ENCODE measurements at regions not wholly inside any gene's neighbourhood (a gene's known extent, or its start where the extent isn't known, plus 50 kb on each side); places are given as distances from the start of the nearest gene placed in this dataset.
"Not testable (repeated sequence)": the region's sequence is repeated elsewhere in the genome, so short reads cannot be mapped to it uniquely, and the experiment has no call there.

DNA sequence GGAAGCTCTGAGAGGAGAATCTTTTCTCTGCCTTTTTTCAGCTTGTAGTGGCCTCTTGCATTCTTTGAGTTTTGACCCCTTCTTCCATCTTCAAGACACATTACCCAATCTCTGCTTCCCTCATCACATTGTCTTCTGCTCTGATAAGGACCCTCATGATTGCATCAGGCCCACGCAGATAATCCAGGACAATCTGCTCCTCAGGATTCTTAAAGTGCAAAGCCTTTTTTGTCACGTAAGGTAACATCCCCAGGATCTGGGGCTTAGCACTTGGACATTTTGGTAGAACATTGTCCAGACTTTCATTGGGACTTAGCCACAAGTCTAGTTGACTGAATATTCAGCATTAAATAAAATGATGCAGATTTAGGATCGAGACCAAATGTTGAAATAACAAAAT lies 521.2 kb downstream of the RMST start:
- no peaks in the 10 kb centered on the region for H3K9me3 ChIP-seq
- H3K4me3 ChIP-seq, result no peak overlapping the region
- no peak for DNase-seq
- H3K27me3 ChIP-seq, result no peaks in the 10 kb centered on the region
- H3K36me3 ChIP-seq, result no peaks in the 10 kb centered on the region

DNA sequence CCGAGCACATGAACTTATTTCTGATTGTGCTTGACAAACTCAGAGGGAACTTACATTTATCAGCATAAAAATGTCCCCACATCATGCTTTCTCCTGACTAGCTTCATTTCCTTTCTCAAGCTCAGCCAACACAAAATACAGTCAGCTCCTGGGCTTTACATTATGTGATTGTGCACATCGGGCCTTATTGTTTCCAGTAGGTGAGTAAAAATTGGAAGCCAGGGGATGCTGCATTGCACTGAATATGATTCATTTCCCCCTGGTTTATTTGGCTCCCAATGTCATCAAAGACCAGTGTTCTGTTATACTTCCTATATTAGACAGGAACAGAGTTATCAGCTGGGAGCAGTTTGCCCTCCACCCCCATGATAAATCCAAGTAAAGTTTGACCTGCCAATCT lies 521.8 kb downstream of the RMST start:
- Histone ChIP-seq H3K9me3 (no peaks in the 10 kb centered on the region), H3K27me3 (no peaks in the 10 kb centered on the region), H3K36me3 (no peaks in the 10 kb centered on the region), H3K4me3 (no peak overlapping the region)
- no peak for DNase-seq

DNA sequence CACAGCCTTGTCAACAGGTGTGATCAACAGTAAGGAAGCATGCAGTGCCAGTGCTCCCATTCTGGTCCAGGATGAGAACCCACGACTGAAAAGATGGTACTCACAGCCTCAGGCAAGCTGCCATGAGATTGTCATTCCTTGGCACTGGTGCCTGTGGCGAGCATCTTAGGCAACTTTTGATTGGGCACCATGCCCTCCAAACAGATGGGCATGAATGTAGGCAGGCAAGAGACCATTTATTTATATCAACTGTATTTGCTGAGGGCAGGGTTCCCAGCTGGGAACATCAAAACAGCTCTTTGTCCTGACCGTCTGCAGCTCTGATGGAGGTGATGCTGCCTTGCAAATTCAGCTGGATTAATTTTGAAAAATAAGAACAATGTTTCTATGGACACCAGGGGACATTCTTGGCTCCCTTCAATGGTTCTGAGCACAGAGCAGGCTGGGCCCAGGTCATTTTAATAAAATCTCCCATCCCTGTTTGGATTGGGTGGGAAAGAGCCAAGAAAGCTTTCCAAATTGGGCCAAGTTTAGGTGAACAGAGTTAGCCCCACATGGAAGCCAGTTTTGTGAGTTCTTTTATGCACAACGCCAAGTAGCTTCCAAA lies 522.5 kb downstream of the RMST start:
- DNase-seq, result peak; percentile 5
- no peak overlapping the region for H3K4me3 ChIP-seq
- no peaks in the 10 kb centered on the region for H3K27me3 ChIP-seq
- H3K9me3 ChIP-seq, result no peaks in the 10 kb centered on the region
- H3K36me3 ChIP-seq, result no peaks in the 10 kb centered on the region

DNA sequence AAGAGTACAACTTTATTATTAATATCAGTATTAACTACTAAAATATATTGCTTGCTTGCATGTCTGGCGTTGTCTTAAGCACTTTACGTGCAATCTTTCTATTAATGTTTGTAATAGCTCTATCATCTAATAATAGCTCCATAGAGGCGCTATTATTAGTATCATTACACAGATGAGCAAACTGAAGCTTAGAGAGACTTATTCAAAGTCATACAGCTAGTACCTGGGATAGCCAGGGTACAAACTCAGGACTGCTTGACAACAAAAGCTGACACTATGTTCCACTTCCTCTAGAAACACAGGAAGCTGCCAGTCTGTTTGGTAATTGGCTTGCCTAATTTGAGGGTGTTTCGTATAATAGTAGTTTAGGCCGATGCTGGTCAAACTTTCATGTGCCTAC lies 523.2 kb downstream of the RMST start:
- Histone ChIP-seq H3K27me3 (no peaks in the 10 kb centered on the region), H3K9me3 (no peaks in the 10 kb centered on the region), H3K36me3 (no peaks in the 10 kb centered on the region), H3K4me3 (no peak overlapping the region)
- DNase-seq, result no peak

DNA sequence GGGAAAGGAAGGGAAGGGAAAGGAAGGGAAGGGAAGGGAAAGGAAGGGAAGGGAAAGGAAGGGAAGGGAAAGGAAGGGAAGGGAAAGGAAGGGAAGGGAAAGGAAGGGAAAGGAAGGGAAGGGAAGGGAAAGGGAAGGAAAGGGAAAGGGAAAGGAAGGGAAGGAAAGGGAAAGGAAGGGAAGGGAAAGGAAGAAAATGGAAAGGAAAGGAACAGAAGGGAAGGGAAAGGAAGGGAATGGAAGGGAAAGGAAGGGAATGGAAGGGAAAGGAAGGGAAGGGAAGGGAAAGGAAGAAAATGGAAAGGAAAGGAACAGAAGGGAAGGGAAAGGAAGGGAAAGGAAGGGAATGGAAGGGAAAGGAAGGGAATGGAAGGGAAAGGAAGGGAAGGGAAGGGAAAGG lies 526.0 kb downstream of the RMST start:
- H3K4me3 ChIP-seq, DNase-seq, H3K36me3 ChIP-seq: not testable (repeated sequence)

DNA sequence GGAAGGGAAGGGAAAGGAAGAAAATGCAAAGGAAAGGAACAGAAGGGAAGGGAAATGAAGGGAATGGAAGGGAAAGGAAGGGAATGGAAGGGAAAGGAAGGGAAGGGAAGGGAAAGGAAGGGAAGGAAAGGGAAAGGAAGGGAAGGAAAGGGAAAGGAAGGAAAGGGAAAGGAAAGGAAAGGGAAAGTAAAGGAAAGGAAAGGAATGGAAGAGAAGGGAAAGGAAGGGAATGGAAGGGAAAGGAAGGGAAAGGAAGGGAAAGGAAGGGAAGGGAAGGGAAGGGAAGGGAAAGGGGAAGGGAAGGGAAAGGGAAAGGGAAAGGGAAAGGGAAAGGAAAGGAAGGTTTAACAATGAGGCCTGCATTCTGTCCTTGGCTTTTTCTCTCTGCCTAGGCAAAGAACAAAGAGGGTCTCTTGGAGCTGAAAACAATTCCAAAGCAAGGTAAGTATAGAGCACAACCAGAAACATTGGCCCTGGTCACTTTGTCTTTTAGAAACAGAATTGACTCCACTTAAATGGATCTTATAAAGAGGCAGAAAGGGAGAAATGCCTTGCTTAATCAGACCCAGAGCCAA lies 525.9 kb upstream of the TMPO start:
- Histone ChIP-seq H3K27me3 (no peaks in the 10 kb centered on the region), H3K9me3 (no peaks in the 10 kb centered on the region), H3K36me3 (no peaks in the 10 kb centered on the region), H3K4me3 (no peak overlapping the region)
- DNase-seq, result no peak

More for the DNA sequence above, 526.0 kb downstream of the RMST start:
- H3K27me3 ChIP-seq, H3K9me3 ChIP-seq: not testable (repeated sequence)

DNA sequence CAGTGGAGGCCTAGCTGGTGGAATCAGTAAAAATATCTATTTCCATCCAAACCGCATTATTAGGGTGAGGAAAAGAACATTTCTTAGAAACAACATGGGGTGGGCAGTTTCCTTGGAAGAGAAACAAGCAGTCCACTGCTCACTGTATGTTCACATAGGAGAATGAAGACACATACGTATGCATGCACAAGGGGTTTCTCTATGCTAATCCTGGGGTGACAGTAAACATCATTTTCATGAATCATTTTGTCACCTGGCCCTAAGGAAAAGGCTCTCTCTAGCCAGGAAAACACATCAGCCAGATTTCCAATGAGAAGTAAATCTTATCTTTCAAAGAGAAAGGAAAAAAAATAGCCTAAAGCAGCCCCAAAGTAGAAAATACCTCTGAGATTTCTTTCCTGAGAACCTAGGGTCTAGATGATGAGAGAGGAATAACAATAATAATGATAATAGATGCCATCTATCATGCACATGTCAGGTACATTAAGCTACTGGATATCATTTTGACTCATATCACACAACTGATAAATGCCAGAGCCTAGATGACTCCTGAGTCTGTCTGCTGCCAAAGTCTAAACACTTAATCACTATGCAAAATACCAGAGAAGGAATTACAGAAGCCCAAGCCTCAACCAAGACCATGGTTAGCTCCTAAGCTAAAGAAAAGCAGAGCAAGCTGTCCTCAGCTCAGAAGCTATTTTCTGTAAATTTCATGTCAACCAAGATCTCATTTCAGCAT lies 520.5 kb upstream of the TMPO start:
- Histone ChIP-seq H3K36me3 (no peaks in the 10 kb centered on the region), H3K9me3 (no peaks in the 10 kb centered on the region), H3K27me3 (no peaks in the 10 kb centered on the region), H3K4me3 (no peak overlapping the region)
- DNase-seq, result no peak

DNA sequence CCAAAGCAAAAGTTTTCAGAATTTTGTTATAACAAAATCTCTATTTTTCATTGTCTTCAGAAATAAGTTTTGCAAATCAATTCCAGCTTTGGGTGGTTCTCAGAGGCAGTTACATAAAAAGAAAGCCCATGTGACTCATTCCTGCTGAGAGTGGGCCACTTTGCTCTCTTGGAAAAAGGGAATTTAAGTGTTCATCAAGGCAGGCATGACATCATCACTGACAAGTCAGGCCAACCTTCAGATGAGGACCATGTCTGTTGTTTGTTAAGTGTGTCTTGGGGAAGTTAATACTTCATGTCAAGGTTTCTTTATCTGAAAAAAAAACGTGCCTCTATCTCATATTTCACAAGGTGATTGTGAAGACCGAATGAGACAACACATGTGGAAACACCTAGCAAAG lies 519.8 kb upstream of the TMPO start:
- no peaks in the 10 kb centered on the region for H3K36me3 ChIP-seq
- no peaks in the 10 kb centered on the region for H3K27me3 ChIP-seq
- H3K4me3 ChIP-seq, result no peak overlapping the region
- no peaks in the 10 kb centered on the region for H3K9me3 ChIP-seq
- DNase-seq, result no peak

DNA sequence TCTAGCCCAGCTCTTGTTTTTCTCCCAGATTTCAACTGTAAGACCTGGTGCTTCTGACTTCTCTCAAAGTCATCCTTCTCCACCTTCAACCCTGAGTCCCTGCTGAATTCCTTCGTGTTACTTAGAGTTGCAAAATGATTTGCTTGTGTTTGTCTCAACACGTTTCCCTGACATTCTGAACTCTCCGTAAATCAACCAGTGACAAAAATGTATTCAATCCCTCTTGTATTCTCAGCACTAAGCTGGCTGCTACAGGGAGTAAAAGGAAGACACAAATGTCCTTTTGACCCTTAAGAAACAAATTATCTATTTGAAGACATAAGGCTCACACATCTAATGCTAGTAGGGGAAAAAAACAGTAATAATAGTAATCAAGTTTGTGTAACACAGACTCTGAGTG lies 514.0 kb upstream of the TMPO start:
- Histone ChIP-seq H3K27me3 (no peaks in the 10 kb centered on the region), H3K4me3 (no peak overlapping the region), H3K36me3 (no peaks in the 10 kb centered on the region), H3K9me3 (no peaks in the 10 kb centered on the region)
- DNase-seq, result no peak

DNA sequence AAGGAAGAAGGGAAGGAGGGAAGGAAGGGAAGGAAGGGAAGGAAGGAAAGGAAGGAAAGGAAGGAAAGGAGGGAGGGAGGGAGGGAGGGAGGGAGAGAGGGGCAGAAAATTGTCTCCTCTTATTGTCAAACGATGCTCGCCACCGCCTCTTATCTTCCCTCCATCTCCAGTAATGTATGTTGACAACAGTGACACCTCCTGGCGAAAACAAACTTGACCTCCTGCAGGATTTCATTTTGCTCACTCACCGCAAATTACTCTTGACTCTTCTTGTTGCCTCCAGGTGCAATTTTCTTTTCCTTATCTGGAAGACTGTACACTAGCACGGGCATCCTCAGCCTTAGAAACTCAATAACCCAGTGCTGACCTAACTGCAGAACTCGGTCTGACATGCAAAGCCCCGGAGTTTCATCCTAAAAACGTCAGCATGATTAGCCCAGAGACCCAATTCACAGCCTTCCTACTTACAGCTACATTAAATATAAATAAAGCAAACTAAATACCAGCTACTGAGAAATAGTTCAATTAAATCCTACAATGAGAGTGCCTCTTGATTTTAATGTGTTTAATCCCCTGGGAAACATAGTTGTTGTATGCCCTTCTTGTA lies 512.4 kb upstream of the TMPO start:
- DNase-seq, result peak; percentile 14
- H3K9me3 ChIP-seq, result no peaks in the 10 kb centered on the region

DNA sequence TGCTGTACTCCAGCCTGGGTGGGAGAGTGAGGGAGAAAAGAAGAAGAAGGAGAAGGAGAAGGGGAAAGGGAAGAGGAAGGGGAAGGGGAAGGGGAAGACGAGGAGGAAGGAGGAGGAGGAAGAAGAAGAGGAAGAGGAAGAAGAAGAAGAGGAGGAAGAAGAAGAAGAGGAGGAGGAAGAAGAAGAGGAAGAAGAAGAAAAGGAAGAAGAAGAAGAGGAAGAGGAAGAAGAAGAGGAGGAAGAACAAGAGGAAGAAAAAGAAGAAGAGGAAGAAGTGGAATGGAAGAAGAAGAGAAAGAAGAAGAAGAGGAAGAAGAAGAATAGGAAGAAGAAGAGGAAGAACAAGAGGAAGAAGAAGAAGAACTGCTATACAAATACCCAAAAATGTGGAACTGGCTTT lies 507.4 kb upstream of the TMPO start:
- H3K4me3 ChIP-seq, result no peak overlapping the region
- H3K9me3 ChIP-seq, result no peaks in the 10 kb centered on the region
- no peak for DNase-seq
- no peaks in the 10 kb centered on the region for H3K27me3 ChIP-seq
- no peaks in the 10 kb centered on the region for H3K36me3 ChIP-seq

More for the DNA sequence above, 512.4 kb upstream of the TMPO start:
- Histone ChIP-seq H3K36me3 (no peaks in the 10 kb centered on the region), H3K27me3 (no peaks in the 10 kb centered on the region), H3K4me3 (no peak overlapping the region)

DNA sequence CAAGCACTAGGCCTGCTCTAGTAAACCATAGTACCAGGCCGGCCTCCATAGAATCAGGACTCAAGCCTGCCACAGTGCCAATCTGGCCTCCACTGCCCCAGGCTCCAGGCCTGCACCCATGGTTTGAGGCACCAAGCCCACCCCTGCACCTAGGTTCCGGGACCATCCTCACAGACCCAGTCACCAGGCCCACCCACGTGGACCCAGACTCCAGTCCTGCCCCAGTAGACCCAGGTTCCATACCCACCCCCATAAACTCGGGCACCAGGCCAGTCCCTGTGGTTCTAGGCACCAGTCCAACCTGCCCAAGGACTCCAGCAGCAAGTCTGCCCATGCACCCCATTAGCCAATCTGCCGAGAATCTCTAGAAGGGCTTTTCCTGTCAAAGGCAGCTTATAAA lies 501.8 kb upstream of the TMPO start:
- H3K9me3 ChIP-seq, result no peaks in the 10 kb centered on the region; the same call in 1 of the 2 replicates
- no peak overlapping the region for H3K4me3 ChIP-seq
- H3K27me3 ChIP-seq, result no peaks in the 10 kb centered on the region
- H3K36me3 ChIP-seq, result no peaks in the 10 kb centered on the region
- DNase-seq, result no peak

DNA sequence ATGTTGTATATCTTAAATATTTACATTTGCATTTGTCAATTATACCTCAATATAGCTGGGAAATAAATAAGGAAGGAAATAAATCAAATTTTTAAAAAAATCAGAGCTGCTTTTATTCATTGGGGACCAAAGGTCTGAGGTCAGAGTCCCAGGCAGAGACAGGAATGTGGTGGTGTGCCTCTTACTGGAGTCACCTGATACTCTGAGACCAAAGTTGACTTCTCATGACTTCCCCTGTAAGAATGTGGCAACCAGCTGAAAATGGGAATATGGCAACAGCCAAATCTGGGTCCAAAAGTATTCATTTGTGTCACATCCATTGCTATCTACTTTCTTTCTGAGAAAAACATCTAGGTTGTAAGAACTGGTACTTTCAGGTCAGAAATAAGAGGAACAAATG lies 496.6 kb upstream of the TMPO start:
- Histone ChIP-seq H3K4me3 (no peak overlapping the region), H3K36me3 (no peaks in the 10 kb centered on the region), H3K9me3 (no peaks in the 10 kb centered on the region; the same call in 1 of the 2 replicates), H3K27me3 (no peaks in the 10 kb centered on the region)
- DNase-seq, result no peak

DNA sequence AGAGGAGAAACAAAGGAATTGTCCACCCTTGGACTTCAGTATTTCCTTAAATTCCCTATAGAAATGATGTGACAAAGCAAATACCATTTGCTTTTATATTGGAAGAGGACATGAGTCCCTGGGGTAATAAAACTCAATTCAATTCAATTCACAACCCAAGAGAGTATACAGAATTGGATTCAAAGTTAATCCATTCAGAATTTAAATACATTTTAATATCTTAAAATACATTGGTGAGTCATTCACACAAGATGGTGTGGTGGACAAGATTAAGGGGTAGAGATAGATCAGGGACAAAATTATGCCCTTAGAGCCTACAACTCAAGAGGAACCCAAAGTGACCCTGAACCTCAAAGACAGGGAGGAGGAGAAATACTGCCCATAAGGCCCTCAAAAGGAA lies 495.0 kb upstream of the TMPO start:
- no peaks in the 10 kb centered on the region for H3K27me3 ChIP-seq
- no peaks in the 10 kb centered on the region; the same call in 1 of the 2 replicates for H3K9me3 ChIP-seq
- no peak for DNase-seq
- H3K4me3 ChIP-seq, result no peak overlapping the region
- no peaks in the 10 kb centered on the region for H3K36me3 ChIP-seq

DNA sequence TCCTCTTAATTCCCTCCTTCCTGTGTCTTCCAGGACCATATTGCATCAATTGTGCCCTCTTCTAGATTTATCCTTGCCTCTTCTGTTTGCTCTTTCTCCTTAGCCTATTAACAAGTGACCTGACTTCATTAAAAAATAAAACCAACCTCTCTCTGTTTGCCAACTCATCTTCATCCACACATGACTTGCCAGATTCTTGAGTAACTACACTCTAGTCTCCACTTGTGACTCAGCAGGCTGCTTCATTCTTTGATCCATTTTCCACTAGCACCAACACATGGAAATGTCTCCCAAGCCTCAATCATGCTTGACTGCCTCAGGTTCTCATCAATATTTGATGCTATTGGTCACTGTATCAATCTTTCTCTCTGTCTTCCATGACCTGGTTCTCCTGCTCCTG lies 492.4 kb upstream of the TMPO start:
- H3K27me3 ChIP-seq, result no peaks in the 10 kb centered on the region
- H3K9me3 ChIP-seq, result no peaks in the 10 kb centered on the region
- no peaks in the 10 kb centered on the region for H3K36me3 ChIP-seq
- no peak for DNase-seq
- H3K4me3 ChIP-seq, result no peak overlapping the region

DNA sequence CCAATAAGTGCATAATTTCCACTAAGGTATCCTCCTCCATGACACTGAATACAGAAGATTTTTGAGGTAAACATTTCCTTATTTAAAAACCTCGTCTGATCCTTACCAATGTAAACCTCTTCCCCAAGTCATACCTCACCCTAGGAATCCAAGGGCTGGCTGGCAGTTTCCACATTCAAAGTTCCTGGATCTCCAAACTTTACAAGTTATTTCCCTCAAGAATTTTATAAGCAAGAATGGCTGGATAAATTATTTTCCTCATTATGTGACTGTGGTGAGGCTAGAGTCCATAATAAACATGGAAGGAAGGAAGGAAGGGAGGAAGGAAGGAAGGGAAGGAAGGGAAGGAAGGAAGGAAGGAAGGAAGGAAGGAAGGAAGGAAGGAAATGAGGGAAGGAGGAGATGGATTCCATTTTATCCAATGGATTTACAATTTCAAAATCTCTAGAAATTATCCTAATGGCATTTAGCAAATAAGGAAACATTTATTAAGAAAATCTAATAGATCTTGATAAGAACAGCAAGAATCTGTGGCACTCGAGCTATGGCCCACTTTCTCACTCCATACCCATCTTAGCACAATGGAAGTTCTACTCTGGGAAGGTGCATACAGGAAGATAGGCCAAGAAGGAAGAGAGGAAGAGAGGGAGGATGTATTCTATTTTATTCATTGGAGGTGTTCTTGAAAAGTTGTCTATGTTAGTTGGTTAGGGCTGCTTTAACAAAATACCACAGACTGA lies 477.8 kb upstream of the TMPO start:
- H3K27me3 ChIP-seq, result no peaks in the 10 kb centered on the region
- H3K9me3 ChIP-seq, result no peaks in the 10 kb centered on the region
- no peak overlapping the region for H3K4me3 ChIP-seq
- no peaks in the 10 kb centered on the region for H3K36me3 ChIP-seq
- DNase-seq, result no peak

DNA sequence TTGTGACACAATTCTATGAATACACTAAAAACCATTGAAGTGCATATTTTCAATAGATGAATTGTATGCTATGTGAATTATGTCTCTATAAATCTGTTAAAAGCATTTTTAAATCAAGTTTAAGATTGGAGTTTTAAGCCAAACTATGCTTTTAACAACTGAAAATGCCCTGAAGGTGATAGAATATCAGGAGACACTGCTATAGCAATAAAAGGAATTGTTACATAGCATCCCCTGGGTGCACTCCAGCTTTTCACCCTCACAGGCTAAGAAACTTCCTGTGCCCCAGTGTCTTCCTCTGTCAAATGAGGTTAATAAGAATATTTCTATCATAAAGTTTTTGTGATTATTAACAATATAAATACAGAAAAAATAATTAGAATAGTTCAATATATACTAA lies 472.7 kb upstream of the TMPO start:
- Histone ChIP-seq H3K36me3 (no peaks in the 10 kb centered on the region), H3K27me3 (no peaks in the 10 kb centered on the region; the same call in 1 of the 2 replicates), H3K4me3 (no peak overlapping the region), H3K9me3 (no peaks in the 10 kb centered on the region)
- no peak for DNase-seq
